ENCODE measurements at regions not wholly inside any gene's neighbourhood (a gene's known extent, or its start where the extent isn't known, plus 50 kb on each side); places are given as distances from the start of the nearest gene placed in this dataset.

- DNase-seq (ENCODE audit: low read depth): peak; percentile 24
Observed at GRCh38 chr2:175567435-175568061, 386.0 kb upstream of the ATP5MC3 start.

GRCh38 chr2:175560521-175561169 lies 379.1 kb upstream of the ATP5MC3 start:
- DNase-seq (ENCODE audit: low read depth): no peak

- DNase-seq (ENCODE audit: low read depth): no peak
Observed at GRCh38 chr2:175559613-175560012, 378.1 kb upstream of the ATP5MC3 start.

- DNase-seq (ENCODE audit: low read depth): no peak
Observed at GRCh38 chr2:175557810-175558377, 376.4 kb upstream of the ATP5MC3 start.

GRCh38 chr2:175553910-175554309 lies 372.4 kb upstream of the ATP5MC3 start:
- no peak for DNase-seq (ENCODE audit: low read depth)

GRCh38 chr2:175552902-175553301 lies 371.4 kb upstream of the ATP5MC3 start:
- DNase-seq (ENCODE audit: low read depth): no peak

GRCh38 chr2:175540421-175540820 lies 358.9 kb upstream of the ATP5MC3 start:
- DNase-seq (ENCODE audit: low read depth): no peak

- no peak for DNase-seq (ENCODE audit: low read depth)
Observed at GRCh38 chr2:175539122-175539521, 357.6 kb upstream of the ATP5MC3 start.

- no peak for DNase-seq (ENCODE audit: low read depth)
Observed at GRCh38 chr2:175536059-175536458, 354.5 kb upstream of the ATP5MC3 start.

GRCh38 chr2:175535631-175536030 lies 354.1 kb upstream of the ATP5MC3 start:
- no peak for DNase-seq (ENCODE audit: low read depth)

- DNase-seq (ENCODE audit: low read depth): no peak
Observed at GRCh38 chr2:175525975-175526374, 344.5 kb upstream of the ATP5MC3 start.

- no peak for DNase-seq (ENCODE audit: low read depth)
Observed at GRCh38 chr2:175523001-175523400, 341.5 kb upstream of the ATP5MC3 start.

- DNase-seq (ENCODE audit: low read depth): no peak
Observed at GRCh38 chr2:175518206-175518605, 336.7 kb upstream of the ATP5MC3 start.

GRCh38 chr2:175516555-175516954 lies 335.0 kb upstream of the ATP5MC3 start:
- no peak for DNase-seq (ENCODE audit: low read depth)

- no peak for DNase-seq (ENCODE audit: low read depth)
Observed at GRCh38 chr2:175500255-175500654, 318.7 kb upstream of the ATP5MC3 start.

GRCh38 chr2:175490360-175490791 lies 308.9 kb upstream of the ATP5MC3 start:
- no peak for DNase-seq (ENCODE audit: low read depth)

GRCh38 chr2:175478096-175478768 lies 296.7 kb upstream of the ATP5MC3 start:
- DNase-seq (ENCODE audit: low read depth): no peak

GRCh38 chr2:175476948-175477347 lies 295.4 kb upstream of the ATP5MC3 start:
- DNase-seq (ENCODE audit: low read depth): no peak

GRCh38 chr2:175476374-175476773 lies 294.9 kb upstream of the ATP5MC3 start:
- DNase-seq (ENCODE audit: low read depth): no peak

- DNase-seq (ENCODE audit: low read depth): no peak
Observed at GRCh38 chr2:175475130-175475529, 293.6 kb upstream of the ATP5MC3 start.

- peak; percentile 6 for DNase-seq (ENCODE audit: low read depth)
Observed at GRCh38 chr2:175468431-175469098, 287.1 kb upstream of the ATP5MC3 start.

- DNase-seq (ENCODE audit: low read depth): no peak
Observed at GRCh38 chr2:175465101-175465500, 283.6 kb upstream of the ATP5MC3 start.

All from RPMI7951 (cell line).